ENCODE measurements at regions not wholly inside any gene's neighbourhood (a gene's known extent, or its start where the extent isn't known, plus 50 kb on each side); places are given as distances from the start of the nearest gene placed in this dataset.

DNA sequence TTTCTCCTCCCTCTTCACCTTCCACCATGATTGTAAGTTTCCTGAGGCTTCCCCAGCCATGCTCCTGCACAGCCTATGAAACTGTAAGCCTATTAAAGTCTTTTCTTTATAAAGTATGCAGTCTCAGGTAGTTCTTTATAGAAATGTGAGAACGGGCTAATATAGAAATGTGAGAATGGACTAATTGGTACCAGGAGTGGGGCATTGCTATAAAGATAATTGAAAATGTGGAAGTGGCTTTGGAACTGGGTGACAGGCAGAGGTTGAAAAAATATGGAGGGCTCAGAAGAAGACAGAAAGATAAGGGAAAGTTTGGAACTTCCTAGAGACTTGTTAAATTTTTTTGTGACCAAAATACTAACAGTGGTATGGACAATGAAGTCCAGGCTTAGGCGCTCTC lies 959.3 kb downstream of the SH3BGRL start:
- TF ChIP-seq CTCF (conservative IDR thresholded peaks at IDR 0.05) = no peak
- no peak for TF ChIP-seq ZFX (IDR thresholded peaks at IDR 0.05)

Measured in C4-2B (cell line).